GM12878 (cell line): ENCODE measurements at regions not wholly inside any gene's neighbourhood (a gene's known extent, or its start where the extent isn't known, plus 50 kb on each side); places are given as distances from the start of the nearest gene placed in this dataset.

Experiments used
- ATAC-seq: fragments of 200-7000 bp; cut with Tn5 transposase; 3 replicates; pipeline ENCODE4 v1.9.1; 2020; ENCODE audit warnings: mild to moderate bottlenecking, moderate library complexity
- BruUV-seq: library from RNA; stranded (reverse); fragments of 400-500 nt; replicated peaks from 2 replicates; lab custom pipeline; 2021; lab: Mats Ljungman, UMichigan
- CTCF ChIA-PET: fragments of 300-600 bp; sonication (Branson Sonifier 250); formaldehyde crosslinking; extraction: SDS; loops from one replicate; lab custom pipeline; 2021; ENCODE audit warnings: inconsistent platforms; lab: Yijun Ruan, JAX
- POLR2A ChIA-PET: fragments of 350-600 bp; formaldehyde crosslinking; extraction: SDS; loops from one replicate; lab custom pipeline; 2021; ENCODE audit warnings: inconsistent platforms; lab: Charles Lee
- RAD21 ChIA-PET: fragments of 300-600 bp; sonication (Branson Sonifier 250); formaldehyde crosslinking; loops from one replicate; lab custom pipeline; 2023; ENCODE audit warnings: antibody characterized with exemption; ENCODE audit not compliant: unreplicated experiment; lab: Charles Lee
- SMC1A ChIA-PET: fragments of 300-600 bp; sonication (Branson Sonifier 250); formaldehyde crosslinking; loops from one replicate; lab custom pipeline; 2023; ENCODE audit not compliant: unreplicated experiment, uncharacterized antibody; lab: Charles Lee
- DNase-seq: peaks from one replicate; pipeline ENCODE4 v3.0.0-alpha.2; 2011; ENCODE audit warnings: low read depth, low spot score
- FAIRE-seq: peaks from 3 replicates; lab custom pipeline; 2011; peaks lifted over from hg19 to GRCh38; lab: Jason Lieb, UNC
- H2AFZ ChIP-seq: 2 replicates; pipeline ENCODE4 v1.6.0; 2011; ENCODE audit warnings: low read depth, low read length, control low read depth; ENCODE audit not compliant: control insufficient read depth
- H3K27ac ChIP-seq: 2 replicates; pipeline ENCODE4 v1.5.1; 2011; ENCODE audit warnings: control low read depth; ENCODE audit not compliant: control insufficient read depth, insufficient read depth
- H3K27me3 ChIP-seq, 2 experiments: replicated peaks in 1 of 2; 2 replicates each; pipeline versions ENCODE4 v1.6.0 to v1.6.1; 2011; ENCODE audit warnings: low read length in 1 of 2; ENCODE audit not compliant: control insufficient read depth in 2 of 2, insufficient read depth in 2 of 2
- H3K36me3 ChIP-seq, 2 experiments: 2 replicates each; pipeline ENCODE4 v1.5.1; 2011; ENCODE audit warnings: low read length in 1 of 2; ENCODE audit not compliant: control insufficient read depth in 2 of 2, insufficient read depth in 2 of 2
- H3K4me1 ChIP-seq: 2 replicates; pipeline ENCODE4 v1.6.1; 2011; ENCODE audit warnings: mild to moderate bottlenecking, low read length, moderate library complexity, mixed read lengths; ENCODE audit not compliant: control insufficient read depth, insufficient read depth
- H3K4me2 ChIP-seq: 2 replicates; pipeline ENCODE4 v1.6.0; 2011; ENCODE audit warnings: control low read depth; ENCODE audit not compliant: control insufficient read depth, insufficient read depth
- H3K4me3 ChIP-seq: fragments of 200-600 bp; sonication (generic); 2 replicates; pipeline ENCODE4 v1.5.1; 2016
- H3K79me2 ChIP-seq: 2 replicates; pipeline ENCODE4 v1.6.0; 2011; ENCODE audit warnings: low read length; ENCODE audit not compliant: control insufficient read depth, insufficient read depth
- H3K9ac ChIP-seq: 2 replicates; pipeline ENCODE4 v1.8.0; 2011; ENCODE audit warnings: low read length, control low read depth, mixed read lengths; ENCODE audit not compliant: control insufficient read depth, insufficient read depth
- H3K9me3 ChIP-seq: replicated peaks from 3 replicates; pipeline ENCODE4 v1.5.1; 2011; ENCODE audit warnings: mild to moderate bottlenecking, low read length; ENCODE audit not compliant: control insufficient read depth, insufficient read depth
- H4K20me1 ChIP-seq: 2 replicates; pipeline ENCODE4 v1.6.0; 2011; ENCODE audit not compliant: control insufficient read depth, insufficient read depth
- BRCA1 ChIP-seq: IDR thresholded peaks from 2 replicates; pipeline ENCODE4 v1.6.1; 2011; ENCODE audit warnings: low read depth, low read length, improper control_type of control experiment
- ETV6 ChIP-seq, 2 experiments: fragments of 450-650 bp in 1 of 2; IDR thresholded peaks in 1 of 2; conservative IDR thresholded peaks in 1 of 2; 2 replicates each; pipeline ENCODE4 v1.6.1; 2014; ENCODE audit warnings: antibody characterized with exemption in 1 of 2, borderline replicate concordance in 1 of 2, low read depth in 1 of 2, mild to moderate bottlenecking in 1 of 2, moderate library complexity in 1 of 2
- FOXK2 ChIP-seq: fragments of 450-650 bp; IDR thresholded peaks from 2 replicates; pipeline ENCODE4 v1.6.1; 2017; ENCODE audit warnings: mild to moderate bottlenecking, moderate library complexity
- GABPA ChIP-seq: IDR thresholded peaks from 2 replicates; pipeline ENCODE4 v1.6.1; 2014; ENCODE audit warnings: antibody characterized with exemption, low read depth, mild to moderate bottlenecking, inconsistent platforms
- JUNB ChIP-seq: IDR thresholded peaks from 2 replicates; pipeline ENCODE4 v1.6.1; 2016; ENCODE audit warnings: antibody characterized with exemption, mild to moderate bottlenecking
- POLR2AphosphoS2 ChIP-seq: IDR thresholded peaks from 2 replicates; pipeline ENCODE4 v1.6.1; 2011; ENCODE audit warnings: low read depth, mild to moderate bottlenecking, low read length, improper control_type of control experiment, moderate library complexity
- SMAD1 ChIP-seq: fragments of 450-650 bp; IDR thresholded peaks from 2 replicates; pipeline ENCODE4 v1.6.1; 2018; ENCODE audit warnings: mild to moderate bottlenecking, low read depth; ENCODE audit not compliant: partially characterized antibody
- ZZZ3 ChIP-seq: IDR thresholded peaks from 2 replicates; pipeline ENCODE4 v1.6.1; 2011; ENCODE audit warnings: low read depth; ENCODE audit not compliant: control insufficient read depth, insufficient read length
- WGBS: methylation state at CpG from one replicate; pipeline ENCODE4 v1.1.6; 2016; ENCODE audit warnings: low lambda C conversion rate; ENCODE audit not compliant: insufficient replicate concordance, insufficient coverage; ENCODE audit errors: missing lambda C conversion rate; 5-methylcytosine and 5-hydroxymethylcytosine counted together
- in situ Hi-C: fragments of 300-500 bp; cut with MboI; formaldehyde crosslinking; loops from 9 replicates; pipeline ENCODE4 v1.14.3; 2018; ENCODE audit warnings: mixed read lengths
- intact Hi-C: fragments of 100-400 bp; cut with micrococcal nuclease; formaldehyde crosslinking; loops from one replicate; pipeline ENCODE4 v1.14.2; 2022; ENCODE audit not compliant: unreplicated experiment
- TF ChIP-seq, protein P1 (sequence below): fragments of 150-350 bp; IDR thresholded peaks from 2 replicates; pipeline ENCODE4 v1.6.1; 2014; ENCODE audit warnings: mild to moderate bottlenecking, low read depth, low read length

DNA sequence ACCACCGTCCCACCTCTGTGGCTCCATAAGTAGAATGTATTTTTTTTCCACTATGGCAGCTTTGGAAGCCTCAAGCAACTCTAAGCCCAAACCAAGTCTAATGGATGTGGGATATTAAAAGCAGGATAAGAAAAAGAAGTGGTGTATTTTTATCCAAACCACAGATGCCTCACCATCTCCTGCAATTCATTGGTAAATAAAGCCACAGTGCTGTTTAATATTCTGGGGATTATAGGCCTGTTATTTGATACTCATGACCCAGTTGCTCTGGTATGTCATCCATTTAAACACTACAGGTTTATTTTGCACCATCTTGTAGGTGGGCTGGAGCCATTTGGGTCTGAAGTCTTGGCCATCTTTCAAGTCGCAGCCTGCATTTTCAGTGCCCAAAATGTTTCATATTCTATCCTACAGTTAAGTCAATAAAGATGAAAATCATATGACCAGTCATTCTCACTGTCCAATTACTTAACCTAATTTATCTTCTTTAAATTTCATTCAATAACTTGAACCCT, 279.5 kb upstream of the EPHA4 start:
- no peaks in the 10 kb centered on the region for H3K4me1 ChIP-seq
- no peak for ATAC-seq
- intact Hi-C loops = no loop called here
- ChIA-PET CTCF (no interaction called here), SMC1A (interaction anchor here (1.1 kb wide), 1 partner anchor 10 kb away, joined by 3 read pairs; no protein-coding TSS in a partner anchor), RAD21 (no interaction called here), POLR2A (no interaction called here)
- no peak overlapping the region for H3K9ac ChIP-seq
- 28% methylated on average over 2 of the region's 2 CpGs for WGBS
- no peaks in the 10 kb centered on the region for H3K27me3 ChIP-seq
- TF ChIP-seq, protein P1, sequence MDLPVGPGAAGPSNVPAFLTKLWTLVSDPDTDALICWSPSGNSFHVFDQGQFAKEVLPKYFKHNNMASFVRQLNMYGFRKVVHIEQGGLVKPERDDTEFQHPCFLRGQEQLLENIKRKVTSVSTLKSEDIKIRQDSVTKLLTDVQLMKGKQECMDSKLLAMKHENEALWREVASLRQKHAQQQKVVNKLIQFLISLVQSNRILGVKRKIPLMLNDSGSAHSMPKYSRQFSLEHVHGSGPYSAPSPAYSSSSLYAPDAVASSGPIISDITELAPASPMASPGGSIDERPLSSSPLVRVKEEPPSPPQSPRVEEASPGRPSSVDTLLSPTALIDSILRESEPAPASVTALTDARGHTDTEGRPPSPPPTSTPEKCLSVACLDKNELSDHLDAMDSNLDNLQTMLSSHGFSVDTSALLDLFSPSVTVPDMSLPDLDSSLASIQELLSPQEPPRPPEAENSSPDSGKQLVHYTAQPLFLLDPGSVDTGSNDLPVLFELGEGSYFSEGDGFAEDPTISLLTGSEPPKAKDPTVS = no peak
- TF ChIP-seq JUNB (no peak), BRCA1 (no peak), ETV6 (conservative IDR thresholded peaks at IDR 0.05 in 1 of 2, IDR thresholded peaks at IDR 0.05 in 1 of 2; ENCODE audit: borderline replicate concordance in 1 of 2, low read depth in 1 of 2) (no peak), SMAD1 (no peak), ZZZ3 (no peak), GABPA (no peak), POLR2AphosphoS2 (no peak), FOXK2 (no peak)
- no peaks in the 10 kb centered on the region for H4K20me1 ChIP-seq
- no peak overlapping the region for H3K4me2 ChIP-seq
- BruUV-seq = no TSS peak
- H2AFZ ChIP-seq = no peak overlapping the region
- no peak for FAIRE-seq
- H3K27ac ChIP-seq = no peak overlapping the region
- H3K4me3 ChIP-seq = no peak overlapping the region
- in situ Hi-C loops = no loop called here
- H3K79me2 ChIP-seq = no peaks in the 10 kb centered on the region
- DNase-seq = no peak
- no peaks in the 10 kb centered on the region for H3K9me3 ChIP-seq
- no peaks in the 10 kb centered on the region for H3K36me3 ChIP-seq
